Testis (tissue), 2 donors: ENCODE measurements at regions not wholly inside any gene's neighbourhood (a gene's known extent, or its start where the extent isn't known, plus 50 kb on each side); places are given as distances from the start of the nearest gene placed in this dataset.

Source experiments
- CTCF ChIP-seq, 3 experiments: fragments of 450-650 bp in 2 of 3; fragments of 200-600 bp in 1 of 3; sonication (generic) in 1 of 3; IDR thresholded peaks; one replicate each; pipeline ENCODE4 v1.5.1; 2016 to 2019; ENCODE audit warnings: antibody characterized with exemption in 3 of 3, mild to moderate bottlenecking in 2 of 3, moderate library complexity in 1 of 3
- POLR2A ChIP-seq: fragments of 450-650 bp; IDR thresholded peaks from one replicate; pipeline ENCODE4 v1.6.1; 2017; ENCODE audit warnings: antibody characterized with exemption, mild to moderate bottlenecking, moderate library complexity

- TF ChIP-seq CTCF (IDR thresholded peaks at IDR 0.05) = no peak
- TF ChIP-seq POLR2A = no peak
Measured at GRCh38 chr4:124329134-124329533, 383.4 kb downstream of the ANKRD50 start.
